Lower leg skin (tissue), 3 donors: ENCODE measurements at regions not wholly inside any gene's neighbourhood (a gene's known extent, or its start where the extent isn't known, plus 50 kb on each side); places are given as distances from the start of the nearest gene placed in this dataset.

Experiments used
- POLR2A ChIP-seq, 2 donors: fragments of 450-650 bp; IDR thresholded peaks; one replicate each; pipeline ENCODE4 v1.6.1; 2016 to 2017; ENCODE audit warnings: antibody characterized with exemption in 2 of 2, mild to moderate bottlenecking in 1 of 2, moderate library complexity in 1 of 2
- TF ChIP-seq, protein P1 (sequence below), 3 donors: fragments of 450-650 bp; IDR thresholded peaks; one replicate each; pipeline ENCODE4 v1.5.1; 2016; ENCODE audit warnings: antibody characterized with exemption in 3 of 3, mild to moderate bottlenecking in 3 of 3, moderate library complexity in 2 of 3

DNA sequence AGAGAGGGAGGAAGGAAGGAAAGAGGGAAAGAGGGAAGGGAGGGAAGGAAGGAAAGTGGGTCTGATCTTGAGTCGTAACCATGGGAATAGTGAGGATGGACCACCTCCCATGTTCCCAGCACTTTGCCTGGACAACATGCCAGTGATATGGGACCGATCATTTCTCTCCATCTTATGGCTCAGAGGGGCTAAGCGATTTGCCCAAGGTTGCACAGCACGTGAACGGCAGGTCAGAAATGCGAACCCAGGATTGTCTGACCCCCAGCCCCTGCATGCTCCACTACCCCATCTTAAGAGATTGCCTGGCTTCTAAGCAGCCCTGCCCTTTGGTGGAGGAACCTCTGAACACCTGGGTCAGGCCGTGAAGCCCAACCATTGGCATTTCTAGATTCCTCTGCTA is 109.0 kb upstream of the CARD11 start:
- TF ChIP-seq, protein P1, sequence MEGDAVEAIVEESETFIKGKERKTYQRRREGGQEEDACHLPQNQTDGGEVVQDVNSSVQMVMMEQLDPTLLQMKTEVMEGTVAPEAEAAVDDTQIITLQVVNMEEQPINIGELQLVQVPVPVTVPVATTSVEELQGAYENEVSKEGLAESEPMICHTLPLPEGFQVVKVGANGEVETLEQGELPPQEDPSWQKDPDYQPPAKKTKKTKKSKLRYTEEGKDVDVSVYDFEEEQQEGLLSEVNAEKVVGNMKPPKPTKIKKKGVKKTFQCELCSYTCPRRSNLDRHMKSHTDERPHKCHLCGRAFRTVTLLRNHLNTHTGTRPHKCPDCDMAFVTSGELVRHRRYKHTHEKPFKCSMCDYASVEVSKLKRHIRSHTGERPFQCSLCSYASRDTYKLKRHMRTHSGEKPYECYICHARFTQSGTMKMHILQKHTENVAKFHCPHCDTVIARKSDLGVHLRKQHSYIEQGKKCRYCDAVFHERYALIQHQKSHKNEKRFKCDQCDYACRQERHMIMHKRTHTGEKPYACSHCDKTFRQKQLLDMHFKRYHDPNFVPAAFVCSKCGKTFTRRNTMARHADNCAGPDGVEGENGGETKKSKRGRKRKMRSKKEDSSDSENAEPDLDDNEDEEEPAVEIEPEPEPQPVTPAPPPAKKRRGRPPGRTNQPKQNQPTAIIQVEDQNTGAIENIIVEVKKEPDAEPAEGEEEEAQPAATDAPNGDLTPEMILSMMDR (IDR thresholded peaks at IDR 0.05) = no peak
- TF ChIP-seq POLR2A (IDR thresholded peaks at IDR 0.05) = no peak
